ENCODE measurements at regions not wholly inside any gene's neighbourhood (a gene's known extent, or its start where the extent isn't known, plus 50 kb on each side); places are given as distances from the start of the nearest gene placed in this dataset.
"Not testable (repeated sequence)": the region's sequence is repeated elsewhere in the genome, so short reads cannot be mapped to it uniquely, and the experiment has no call there.

GRCh38 chrX:65871671-65872311 is 168.1 kb downstream of the VSIG4 start:
- H2BK12ac ChIP-seq (ENCODE audit: insufficient read length, low read depth, low read length) = no peak overlapping the region
- peak overlapping the region in 1 of 3 experiments; percentile 44; a peak in 1 of 7 replicates for H3K27ac Mint-ChIP-seq
- H3K14ac ChIP-seq (ENCODE audit: insufficient read depth, low read length) = no peak overlapping the region
- H3K27me3 Mint-ChIP-seq (ENCODE audit: low read depth) = no peaks in the 10 kb centered on the region; the same call in none of the 2 replicates
- H2BK120ac ChIP-seq (ENCODE audit: low read depth, low read length, poor library complexity, severe bottlenecking) = no peak overlapping the region
- H3K9me3 Mint-ChIP-seq = peaks cover 70 to 71% of the 10 kb centered on the region in 2 experiments
- no peak overlapping the region for H4K8ac ChIP-seq (replicated peaks; ENCODE audit: insufficient read length, low read depth, low read length)
- H3K4ac ChIP-seq (ENCODE audit: low read depth, low read length) = no peak overlapping the region
- H3K36me3 Mint-ChIP-seq (ENCODE audit: insufficient read depth in 1 of 3, low read depth in 3 of 3) = peaks cover 0 to 2% (median 0%) of the 10 kb centered on the region in 3 experiments; a peak in 3 of 7 replicates
- no peak overlapping the region for H2AFZ ChIP-seq (ENCODE audit: low read length)
- no peaks in the 10 kb centered on the region for H3K4me1 ChIP-seq (ENCODE audit: insufficient read depth, low read length)
- H3T11ph ChIP-seq (ENCODE audit: low read length) = no peak overlapping the region
- H3K79me1 ChIP-seq (ENCODE audit: insufficient read depth, low read depth, low read length, poor library complexity, severe bottlenecking) = no peaks in the 10 kb centered on the region
- no peak overlapping the region for H4K5ac ChIP-seq (ENCODE audit: insufficient read length, low read depth, low read length)
- 0 out of 4 replicates have a peak, but pooled peaks cover 0 to 4% of the 10 kb centered on the region in 2 experiments for H3K4me1 Mint-ChIP-seq
- H3K27me3 ChIP-seq (ENCODE audit: insufficient read depth, low read length) = no peaks in the 10 kb centered on the region
- H3K18ac ChIP-seq (ENCODE audit: insufficient read length, low read depth, low read length) = no peak overlapping the region
- no peak overlapping the region for H3K27ac ChIP-seq (ENCODE audit: insufficient read length, low read depth, low read length)
- no peaks in the 10 kb centered on the region for H3K23me2 ChIP-seq (ENCODE audit: insufficient read length, low read depth, low read length, poor library complexity, severe bottlenecking)
- H3K79me2 ChIP-seq (ENCODE audit: insufficient read depth, low read length) = no peaks in the 10 kb centered on the region
- no peaks in the 10 kb centered on the region for H4K20me1 ChIP-seq (ENCODE audit: control insufficient read depth, insufficient read depth, insufficient read length)
- peak; percentile 62 for DNase-seq
- no peak overlapping the region for H3K56ac ChIP-seq (ENCODE audit: insufficient read length, low read depth, low read length)
- H2BK5ac ChIP-seq (ENCODE audit: insufficient read length, low read length) = no peak overlapping the region
- no peak overlapping the region for H3K23ac ChIP-seq (ENCODE audit: insufficient read length, low read depth, low read length)
- TF ChIP-seq, protein P1, sequence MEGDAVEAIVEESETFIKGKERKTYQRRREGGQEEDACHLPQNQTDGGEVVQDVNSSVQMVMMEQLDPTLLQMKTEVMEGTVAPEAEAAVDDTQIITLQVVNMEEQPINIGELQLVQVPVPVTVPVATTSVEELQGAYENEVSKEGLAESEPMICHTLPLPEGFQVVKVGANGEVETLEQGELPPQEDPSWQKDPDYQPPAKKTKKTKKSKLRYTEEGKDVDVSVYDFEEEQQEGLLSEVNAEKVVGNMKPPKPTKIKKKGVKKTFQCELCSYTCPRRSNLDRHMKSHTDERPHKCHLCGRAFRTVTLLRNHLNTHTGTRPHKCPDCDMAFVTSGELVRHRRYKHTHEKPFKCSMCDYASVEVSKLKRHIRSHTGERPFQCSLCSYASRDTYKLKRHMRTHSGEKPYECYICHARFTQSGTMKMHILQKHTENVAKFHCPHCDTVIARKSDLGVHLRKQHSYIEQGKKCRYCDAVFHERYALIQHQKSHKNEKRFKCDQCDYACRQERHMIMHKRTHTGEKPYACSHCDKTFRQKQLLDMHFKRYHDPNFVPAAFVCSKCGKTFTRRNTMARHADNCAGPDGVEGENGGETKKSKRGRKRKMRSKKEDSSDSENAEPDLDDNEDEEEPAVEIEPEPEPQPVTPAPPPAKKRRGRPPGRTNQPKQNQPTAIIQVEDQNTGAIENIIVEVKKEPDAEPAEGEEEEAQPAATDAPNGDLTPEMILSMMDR (conservative IDR thresholded peaks at IDR 0.05) = peak; percentile 48
- no peak overlapping the region for H3K4me2 ChIP-seq (ENCODE audit: insufficient read depth, insufficient read length, low read length)
- WGBS (ENCODE audit: extremely low coverage, insufficient read length, low lambda C conversion rate) = no CpG with 5 or more reads among the region's 7 CpGs
- no peak overlapping the region for H2BK20ac ChIP-seq (ENCODE audit: low read depth, low read length, poor library complexity, severe bottlenecking)
- no peak overlapping the region for H4K91ac ChIP-seq (ENCODE audit: insufficient read length, low read depth, low read length)
- H3K4me3 Mint-ChIP-seq = no peak overlapping the region
- peaks cover 24% of the 10 kb centered on the region for H3K9me3 ChIP-seq (ENCODE audit: control insufficient read depth, low read depth, low read length)
- H2BK15ac ChIP-seq (ENCODE audit: low read depth, low read length) = no peak overlapping the region
- no peak overlapping the region for H3K9ac ChIP-seq (ENCODE audit: extremely low read depth, insufficient read length, low read length)
- H2AK5ac ChIP-seq (ENCODE audit: insufficient read length, low read length) = no peak overlapping the region

GRCh38 chrX:65870544-65870943 is 169.3 kb downstream of the VSIG4 start:
- not testable (repeated sequence) for H4K5ac ChIP-seq (ENCODE audit: insufficient read length, low read depth, low read length); H2BK12ac ChIP-seq (ENCODE audit: insufficient read length, low read depth, low read length); H2AFZ ChIP-seq (ENCODE audit: low read length); H3K56ac ChIP-seq (ENCODE audit: insufficient read length, low read depth, low read length); H2BK5ac ChIP-seq (ENCODE audit: insufficient read length, low read length); H3K4me3 Mint-ChIP-seq; H3K9ac ChIP-seq (ENCODE audit: extremely low read depth, insufficient read length, low read length); H2AK5ac ChIP-seq (ENCODE audit: insufficient read length, low read length); H2BK15ac ChIP-seq (ENCODE audit: low read depth, low read length); H3K23me2 ChIP-seq (ENCODE audit: insufficient read length, low read depth, low read length, poor library complexity, severe bottlenecking); H3K27me3 ChIP-seq (ENCODE audit: insufficient read depth, low read length); H4K8ac ChIP-seq (replicated peaks; ENCODE audit: insufficient read length, low read depth, low read length); H3T11ph ChIP-seq (ENCODE audit: low read length); H3K4ac ChIP-seq (ENCODE audit: low read depth, low read length); H2BK20ac ChIP-seq (ENCODE audit: low read depth, low read length, poor library complexity, severe bottlenecking); H4K91ac ChIP-seq (ENCODE audit: insufficient read length, low read depth, low read length); H3K27ac ChIP-seq (ENCODE audit: insufficient read length, low read depth, low read length); DNase-seq; H3K79me2 ChIP-seq (ENCODE audit: insufficient read depth, low read length); H3K23ac ChIP-seq (ENCODE audit: insufficient read length, low read depth, low read length); H2BK120ac ChIP-seq (ENCODE audit: low read depth, low read length, poor library complexity, severe bottlenecking); H3K14ac ChIP-seq (ENCODE audit: insufficient read depth, low read length); H3K4me1 Mint-ChIP-seq; H3K27me3 Mint-ChIP-seq (ENCODE audit: low read depth); H3K79me1 ChIP-seq (ENCODE audit: insufficient read depth, low read depth, low read length, poor library complexity, severe bottlenecking); H3K4me1 ChIP-seq (ENCODE audit: insufficient read depth, low read length); H3K27ac Mint-ChIP-seq; H3K4me2 ChIP-seq (ENCODE audit: insufficient read depth, insufficient read length, low read length); H3K36me3 Mint-ChIP-seq (ENCODE audit: insufficient read depth in 1 of 3, low read depth in 3 of 3); H3K18ac ChIP-seq (ENCODE audit: insufficient read length, low read depth, low read length); H4K20me1 ChIP-seq (ENCODE audit: control insufficient read depth, insufficient read depth, insufficient read length)
- H3K9me3 Mint-ChIP-seq = peaks cover 77 to 78% of the 10 kb centered on the region in 2 experiments
- peaks cover 24% of the 10 kb centered on the region for H3K9me3 ChIP-seq (ENCODE audit: control insufficient read depth, low read depth, low read length)
- WGBS (ENCODE audit: extremely low coverage, insufficient read length, low lambda C conversion rate) = no CpG with 5 or more reads among the region's 3 CpGs
